ENCODE measurements at regions not wholly inside any gene's neighbourhood (a gene's known extent, or its start where the extent isn't known, plus 50 kb on each side); places are given as distances from the start of the nearest gene placed in this dataset.

GRCh38 chr2:88281302-88282217 lies 111.4 kb downstream of the THNSL2 start:
- DNase-seq = no peak

- DNase-seq = no peak
These were observed 99.7 kb downstream of the THNSL2 start for GRCh38 chr2:88269836-88270235.

GRCh38 chr2:88265352-88266303 lies 95.5 kb downstream of the THNSL2 start:
- DNase-seq = peak; percentile 52

GRCh38 chr2:88263861-88264260 lies 93.7 kb downstream of the THNSL2 start:
- no peak for DNase-seq

GRCh38 chr2:88261725-88262124 lies 91.6 kb downstream of the THNSL2 start:
- no peak for DNase-seq

GRCh38 chr2:88258208-88258607 lies 88.1 kb downstream of the THNSL2 start:
- no peak for DNase-seq

GRCh38 chr2:88254437-88255091 lies 84.4 kb downstream of the THNSL2 start:
- DNase-seq = no peak

GRCh38 chr2:88253997-88254396 lies 83.9 kb downstream of the THNSL2 start:
- DNase-seq = no peak

- no peak for DNase-seq
These were observed 83.2 kb downstream of the THNSL2 start for GRCh38 chr2:88253375-88253774.

GRCh38 chr2:88252646-88253045 lies 82.5 kb downstream of the THNSL2 start:
- DNase-seq = no peak

- no peak for DNase-seq
These were observed 82.0 kb downstream of the THNSL2 start for GRCh38 chr2:88252111-88252510.

- DNase-seq = no peak
These were observed 80.3 kb downstream of the THNSL2 start for GRCh38 chr2:88250404-88250803.

GRCh38 chr2:88248280-88248828 lies 78.2 kb downstream of the THNSL2 start:
- DNase-seq = no peak

GRCh38 chr2:88247531-88247930 lies 77.4 kb downstream of the THNSL2 start:
- DNase-seq = peak; percentile 0

GRCh38 chr2:88245109-88245508 lies 75.0 kb downstream of the THNSL2 start:
- no peak for DNase-seq

GRCh38 chr2:88239781-88240180 lies 69.6 kb downstream of the THNSL2 start:
- no peak for DNase-seq

GRCh38 chr2:88236666-88237065 lies 66.5 kb downstream of the THNSL2 start:
- no peak for DNase-seq

Measured in activated CD4-positive, alpha-beta T cell treated with anti-CD3 and anti-CD28 coated beads, Interleukin-2, amount 50 U/mL, for 16 hours (primary cell).